Tibial nerve (tissue), 4 donors: ENCODE measurements at regions not wholly inside any gene's neighbourhood (a gene's known extent, or its start where the extent isn't known, plus 50 kb on each side); places are given as distances from the start of the nearest gene placed in this dataset.

ENCODE experiments used
- CTCF ChIP-seq, 5 experiments: fragments of 200-600 bp in 3 of 5; fragments of 450-650 bp in 2 of 5; sonication (generic) in 3 of 5; IDR thresholded peaks; one replicate each; pipeline ENCODE4 v1.5.1; 2016 to 2019; ENCODE audit warnings: antibody characterized with exemption in 5 of 5, mild to moderate bottlenecking in 3 of 5, moderate library complexity in 2 of 5
- EP300 ChIP-seq, 2 donors: sonication (generic); formaldehyde crosslinking; IDR thresholded peaks; one replicate each; pipeline ENCODE4 v1.6.1; 2017; ENCODE audit warnings: antibody characterized with exemption in 2 of 2, mild to moderate bottlenecking in 1 of 2

GRCh38 chr21:22892740-22893139 lies 1894.5 kb downstream of the NCAM2 start:
- TF ChIP-seq CTCF (IDR thresholded peaks at IDR 0.05) (no peak), EP300 (IDR thresholded peaks at IDR 0.05) (no peak)
